Mammary epithelial cell (primary cell): ENCODE measurements at regions not wholly inside any gene's neighbourhood (a gene's known extent, or its start where the extent isn't known, plus 50 kb on each side); places are given as distances from the start of the nearest gene placed in this dataset.

Experiments used
- CTCF ChIP-seq, 2 donors: IDR thresholded peaks in 1 of 2; conservative IDR thresholded peaks in 1 of 2; 2 replicates each; pipeline ENCODE4 v1.5.1; 2011 to 2012; ENCODE audit warnings: inconsistent platforms in 2 of 2, low read length in 2 of 2, mild to moderate bottlenecking in 2 of 2, control low read depth in 1 of 2, low read depth in 1 of 2; ENCODE audit not compliant: insufficient read depth in 1 of 2; ENCODE audit errors: extremely low read depth in 1 of 2
- EZH2 ChIP-seq: IDR thresholded peaks from 2 replicates; pipeline ENCODE4 v1.6.1; 2012; ENCODE audit warnings: low read length, inconsistent platforms, borderline replicate concordance

- no peak for TF ChIP-seq CTCF (conservative IDR thresholded peaks at IDR 0.05 in 1 of 2, IDR thresholded peaks at IDR 0.05 in 1 of 2; ENCODE audit: extremely low read depth in 1 of 2, insufficient read depth in 1 of 2, low read depth in 1 of 2, low read length in 2 of 2)
- TF ChIP-seq EZH2, result no peak
Measured at GRCh38 chr5:20224046-20224445, 236.0 kb upstream of the CDH18 start.
